HepG2 (cell line): ENCODE measurements at regions not wholly inside any gene's neighbourhood (a gene's known extent, or its start where the extent isn't known, plus 50 kb on each side); places are given as distances from the start of the nearest gene placed in this dataset.

Source experiments
- ATAC-seq: fragments of 200-7000 bp; cut with Tn5 transposase; 3 replicates; pipeline ENCODE4 v1.9.1; 2020; ENCODE audit warnings: mild to moderate bottlenecking, moderate library complexity
- BruUV-seq: library from RNA; stranded (reverse); fragments of 400-500 nt; replicated peaks from 2 replicates; lab custom pipeline; 2021; lab: Mats Ljungman, UMichigan
- CTCF ChIA-PET: fragments of 300-600 bp; formaldehyde crosslinking; extraction: SDS; loops from one replicate; lab custom pipeline; 2021; ENCODE audit warnings: low total read pairs, inconsistent platforms, low intra/inter-chr PET ratio; lab: Yijun Ruan, JAX
- POLR2A ChIA-PET: fragments of 350-600 bp; sonication (Branson Sonifier 250); formaldehyde crosslinking; loops from one replicate; lab custom pipeline; 2020; ENCODE audit warnings: antibody characterized with exemption, inconsistent platforms; lab: Yijun Ruan, JAX
- DNase-seq: peaks from one replicate; pipeline ENCODE4 v3.0.0-alpha.2; 2015; ENCODE audit warnings: low spot score
- FAIRE-seq: peaks from 3 replicates; lab custom pipeline; 2011; peaks lifted over from hg19 to GRCh38; lab: Jason Lieb, UNC
- H2AFZ ChIP-seq: one replicate; pipeline ENCODE4 v1.6.1; 2011; ENCODE audit warnings: low read length, inconsistent platforms
- H3K27ac ChIP-seq: fragments of 300-600 bp; 3 replicates; pipeline ENCODE4 v1.8.0; 2011; ENCODE audit warnings: mixed run types, mild to moderate bottlenecking, mixed read lengths, low read length, inconsistent platforms; ENCODE audit not compliant: insufficient read depth; ENCODE audit errors: extremely low read length
- H3K27me3 ChIP-seq, 2 experiments: fragments of 200-600 bp in 1 of 2; 2 replicates in 1 of 2; 3 replicates in 1 of 2; pipeline versions ENCODE4 v1.6.0 to v1.8.0; 2011; ENCODE audit warnings: low read length in 2 of 2, mild to moderate bottlenecking in 2 of 2, moderate library complexity in 2 of 2, inconsistent platforms in 1 of 2; ENCODE audit not compliant: insufficient read depth in 2 of 2, control insufficient read depth in 1 of 2
- H3K36me3 ChIP-seq, 2 experiments: fragments of 200-600 bp in 1 of 2; replicated peaks in 1 of 2; 2 replicates in 1 of 2; 3 replicates in 1 of 2; pipeline versions ENCODE4 v1.5.1 to v1.8.0; 2011; ENCODE audit warnings: low read length in 2 of 2, inconsistent platforms in 1 of 2; ENCODE audit not compliant: insufficient read depth in 2 of 2, control insufficient read depth in 1 of 2
- H3K4me1 ChIP-seq: 2 replicates; pipeline ENCODE4 v1.5.1; 2012; ENCODE audit warnings: low read length, inconsistent platforms; ENCODE audit not compliant: insufficient read depth
- H3K4me2 ChIP-seq: 2 replicates; pipeline ENCODE4 v1.6.0; 2011; ENCODE audit warnings: low read depth, low read length, inconsistent platforms
- H3K4me3 ChIP-seq, 3 experiments: fragments of 200-600 bp in 1 of 3; sonication (generic), shearing (Covaris generic) in 1 of 3; replicated peaks in 1 of 3; 2 replicates each; pipeline ENCODE4 v1.5.1; 2011 to 2016; ENCODE audit warnings: low read length in 3 of 3, inconsistent platforms in 2 of 3, low read depth in 2 of 3, mild to moderate bottlenecking in 2 of 3, control low read depth in 1 of 3, mixed read lengths in 1 of 3; ENCODE audit not compliant: insufficient read depth in 1 of 3
- H3K79me2 ChIP-seq: one replicate; pipeline ENCODE4 v1.6.1; 2011; ENCODE audit warnings: low read length, inconsistent platforms; ENCODE audit not compliant: insufficient read depth
- H3K9ac ChIP-seq: 2 replicates; pipeline ENCODE4 v1.6.0; 2011; ENCODE audit warnings: mild to moderate bottlenecking, low read depth, low read length, inconsistent platforms; ENCODE audit not compliant: insufficient read depth
- H3K9me3 ChIP-seq: 2 replicates; pipeline ENCODE4 v1.5.1; 2012; ENCODE audit warnings: mild to moderate bottlenecking, low read length
- H4K20me1 ChIP-seq: 2 replicates; pipeline ENCODE4 v1.6.0; 2011; ENCODE audit warnings: inconsistent platforms, mild to moderate bottlenecking, low read length, moderate library complexity; ENCODE audit not compliant: insufficient read depth
- AFF4 ChIP-seq: sonication (generic); formaldehyde crosslinking; IDR thresholded peaks from 2 replicates; pipeline ENCODE4 v1.4.0; 2020; ENCODE audit warnings: missing genetic modification reagents
- CBFB ChIP-seq: sonication (generic); formaldehyde crosslinking; IDR thresholded peaks from 2 replicates; pipeline ENCODE4 v1.4.0; 2020; ENCODE audit warnings: missing genetic modification reagents
- GLMP ChIP-seq: sonication (generic); formaldehyde crosslinking; IDR thresholded peaks from 2 replicates; pipeline ENCODE4 v1.9.0; 2021; ENCODE audit warnings: missing genetic modification reagents, mild to moderate bottlenecking, borderline replicate concordance
- HMGXB3 ChIP-seq: sonication (generic); formaldehyde crosslinking; IDR thresholded peaks from 2 replicates; pipeline ENCODE4 v1.4.0; 2020; ENCODE audit warnings: missing genetic modification reagents, borderline replicate concordance
- HOXA5 ChIP-seq: sonication (generic); formaldehyde crosslinking; IDR thresholded peaks from 2 replicates; pipeline ENCODE4 v1.4.0; 2020; ENCODE audit warnings: missing genetic modification reagents
- NPAS2 ChIP-seq: sonication (generic); formaldehyde crosslinking; IDR thresholded peaks from 2 replicates; pipeline ENCODE4 v1.8.0; 2022; ENCODE audit warnings: mild to moderate bottlenecking, missing genetic modification reagents, borderline replicate concordance
- PCBP2 ChIP-seq: fragments of 200-400 bp; formaldehyde crosslinking; optimal IDR thresholded peaks from 2 replicates; pipeline ENCODE3; 2018; ENCODE audit warnings: low read length, low read depth; ENCODE audit not compliant: poor library complexity, severe bottlenecking
- PHF8 ChIP-seq: sonication (generic); formaldehyde crosslinking; IDR thresholded peaks from 2 replicates; pipeline ENCODE4 v1.5.0; 2020; ENCODE audit warnings: missing genetic modification reagents
- RNF2 ChIP-seq: fragments of 450-650 bp; conservative IDR thresholded peaks from 2 replicates; pipeline ENCODE4 v1.6.1; 2016; ENCODE audit warnings: low read depth
- SKIL ChIP-seq: sonication (generic); formaldehyde crosslinking; IDR thresholded peaks from 2 replicates; pipeline ENCODE4 v1.8.0; 2022; ENCODE audit warnings: missing genetic modification reagents, mild to moderate bottlenecking, moderate library complexity, borderline replicate concordance
- SMYD3 ChIP-seq: sonication (generic); formaldehyde crosslinking; IDR thresholded peaks from 2 replicates; pipeline ENCODE4 v1.8.1; 2023; ENCODE audit warnings: mild to moderate bottlenecking, missing genetic modification reagents
- ZFP41 ChIP-seq: sonication (generic); formaldehyde crosslinking; IDR thresholded peaks from 2 replicates; pipeline ENCODE4 v1.4.0; 2020; ENCODE audit warnings: mild to moderate bottlenecking, missing genetic modification reagents, borderline replicate concordance
- ZNF282 ChIP-seq: fragments of 450-650 bp; IDR thresholded peaks from 2 replicates; pipeline ENCODE4 v1.6.1; 2018; ENCODE audit not compliant: partially characterized antibody
- ZNF343 ChIP-seq: sonication (generic); formaldehyde crosslinking; IDR thresholded peaks from 2 replicates; pipeline ENCODE4 v1.4.0; 2020; ENCODE audit warnings: mild to moderate bottlenecking, missing genetic modification reagents
- ZNF383 ChIP-seq: sonication (generic); formaldehyde crosslinking; IDR thresholded peaks from 2 replicates; pipeline ENCODE4 v1.4.0; 2020; ENCODE audit warnings: missing genetic modification reagents, mild to moderate bottlenecking, borderline replicate concordance
- WGBS: methylation state at CpG from one replicate; pipeline ENCODE4 v1.1.6; 2017; ENCODE audit warnings: low lambda C conversion rate; 5-methylcytosine and 5-hydroxymethylcytosine counted together
- in situ Hi-C: cut with HindIII; loops from 2 replicates; pipeline ENCODE4 v1.10.0; 2017; ENCODE audit warnings: low pct_unique_long_range_greater_than_20kb; ENCODE audit not compliant: extremely low pct_ligation_motif_present
- intact Hi-C: fragments of 100-400 bp; cut with micrococcal nuclease; formaldehyde crosslinking; loops from one replicate; pipeline ENCODE4 v1.10.0; 2022; ENCODE audit not compliant: unreplicated experiment

GRCh38 chr6:1111361-1111760 is 200.5 kb upstream of the FOXQ1 start:
- ATAC-seq (no peak), DNase-seq (no peak), FAIRE-seq (no peak)
- no TSS peak for BruUV-seq
- Histone ChIP-seq H3K9me3 (no peaks in the 10 kb centered on the region), H3K4me3 (no peak overlapping the region), H3K27ac (no peak overlapping the region), H3K79me2 (no peaks in the 10 kb centered on the region), H3K4me2 (no peak overlapping the region), H3K36me3 (no peaks in the 10 kb centered on the region), H3K9ac (no peak overlapping the region), H4K20me1 (no peaks in the 10 kb centered on the region), H2AFZ (no peak overlapping the region), H3K27me3 (no peaks in the 10 kb centered on the region), H3K4me1 (peaks cover 4% of the 10 kb centered on the region)
- intact Hi-C loops (no loop called here), in situ Hi-C loops (no loop called here)
- CTCF ChIA-PET: no interaction called here
- no peak for TF ChIP-seq GLMP (CRISPR knock-in tag)
- TF ChIP-seq ZNF343 (CRISPR knock-in tag): no peak
- TF ChIP-seq SKIL (CRISPR knock-in tag): no peak
- TF ChIP-seq PHF8: no peak
- no peak for TF ChIP-seq NPAS2 (CRISPR knock-in tag)
- no peak for TF ChIP-seq HOXA5 (CRISPR knock-in tag)
- TF ChIP-seq ZFP41: no peak
- no peak for TF ChIP-seq PCBP2
- no peak for TF ChIP-seq CBFB (CRISPR knock-in tag)
- no peak for TF ChIP-seq AFF4
- TF ChIP-seq ZNF282: no peak
- no peak for TF ChIP-seq RNF2
- no peak for TF ChIP-seq HMGXB3 (CRISPR knock-in tag)
- TF ChIP-seq SMYD3 (CRISPR knock-in tag): no peak
- TF ChIP-seq ZNF383 (CRISPR knock-in tag): no peak
- POLR2A ChIA-PET: no interaction called here
- WGBS: 82% methylated on average over 6 of the region's 6 CpGs
